ENCODE measurements at regions not wholly inside any gene's neighbourhood (a gene's known extent, or its start where the extent isn't known, plus 50 kb on each side); places are given as distances from the start of the nearest gene placed in this dataset.

- peaks cover 8% of the 10 kb centered on the region for H3K27me3 Mint-ChIP-seq
- H3K27ac Mint-ChIP-seq = no peak overlapping the region
- H3K9me3 Mint-ChIP-seq = no peaks in the 10 kb centered on the region
- H3K4me1 Mint-ChIP-seq = no peaks in the 10 kb centered on the region
- no peak for DNase-seq
- ATAC-seq = no peak
- H3K4me3 Mint-ChIP-seq = no peak overlapping the region
These were observed 320.9 kb upstream of the C1orf87 start for GRCh38 chr1:60394436-60394835.

DNA sequence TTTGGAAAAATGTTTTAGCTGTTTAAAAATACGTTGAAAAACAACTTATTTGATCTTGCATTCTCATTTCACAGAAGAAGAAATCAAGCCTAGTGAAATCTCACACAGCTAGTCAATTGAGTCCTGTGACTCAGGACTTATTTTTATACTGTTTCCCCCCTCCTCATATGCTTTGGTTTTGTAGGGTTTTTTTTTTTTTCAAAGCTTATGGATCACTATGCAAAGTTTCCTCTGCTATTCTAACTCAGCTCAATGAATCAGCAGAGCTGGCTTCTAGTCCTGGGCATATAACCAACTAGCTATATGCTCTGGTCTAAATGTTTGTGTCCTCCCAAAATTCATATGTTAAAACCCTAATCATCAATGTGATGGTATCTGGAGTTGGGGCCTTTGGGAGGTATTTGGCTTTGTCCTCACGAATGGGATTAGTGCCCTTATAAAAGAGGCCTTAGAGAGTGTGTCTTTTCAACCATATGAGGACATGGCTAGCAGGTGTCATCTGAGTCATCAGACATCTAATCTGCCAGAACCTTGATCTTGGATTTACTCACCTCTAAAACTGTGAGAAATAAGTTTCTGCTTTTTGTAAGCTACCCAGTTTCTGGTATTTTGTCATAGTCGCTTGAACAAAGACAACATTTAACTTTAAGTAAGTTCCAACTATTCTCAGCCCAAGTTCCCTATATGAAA lies 317.2 kb upstream of the C1orf87 start:
- no peak overlapping the region for H3K4me3 Mint-ChIP-seq
- DNase-seq = no peak

GRCh38 chr1:60388092-60388987 lies 314.8 kb upstream of the C1orf87 start:
- peaks cover 8% of the 10 kb centered on the region for H3K27me3 Mint-ChIP-seq
- H3K9me3 Mint-ChIP-seq = peaks cover 0 to 7% of the 10 kb centered on the region in 2 donors
- ATAC-seq (no peak), DNase-seq (no peak)
- no peaks in the 10 kb centered on the region for H3K4me1 Mint-ChIP-seq
- H3K27ac Mint-ChIP-seq = no peak overlapping the region
- no peak overlapping the region for H3K4me3 Mint-ChIP-seq

More for the DNA sequence above, 317.2 kb upstream of the C1orf87 start:
- Mint-ChIP-seq H3K4me1 (no peaks in the 10 kb centered on the region), H3K9me3 (no peaks in the 10 kb centered on the region), H3K27ac (no peak overlapping the region), H3K27me3 (peaks cover 8% of the 10 kb centered on the region)
- no peak for ATAC-seq

DNA sequence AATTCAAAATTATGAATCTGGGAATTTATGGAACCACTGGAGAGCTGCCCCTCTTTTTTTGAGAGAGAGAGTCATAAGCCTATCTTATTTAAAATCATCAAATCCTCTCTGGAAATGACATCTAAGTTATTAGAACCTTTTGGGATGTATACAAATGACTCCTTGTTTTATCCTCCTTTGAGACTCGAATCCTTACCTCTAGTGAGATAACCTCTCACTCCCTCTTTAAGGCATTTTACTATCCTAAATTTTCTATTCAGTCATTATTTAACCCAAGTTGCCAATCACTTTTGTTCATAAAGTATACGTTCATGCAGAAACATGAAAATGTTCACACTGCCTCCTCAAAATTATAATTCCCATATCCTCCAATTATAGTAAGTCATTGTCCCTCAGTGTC lies 313.6 kb upstream of the C1orf87 start:
- H3K27me3 Mint-ChIP-seq = peaks cover 5% of the 10 kb centered on the region
- DNase-seq = no peak
- peaks cover 0 to 7% of the 10 kb centered on the region in 2 donors for H3K9me3 Mint-ChIP-seq
- no peaks in the 10 kb centered on the region for H3K4me1 Mint-ChIP-seq
- H3K27ac Mint-ChIP-seq = no peak overlapping the region
- H3K4me3 Mint-ChIP-seq = no peak overlapping the region
- no peak for ATAC-seq

GRCh38 chr1:60386249-60386648 lies 312.7 kb upstream of the C1orf87 start:
- Mint-ChIP-seq H3K4me3 (no peak overlapping the region), H3K9me3 (peaks cover 0 to 7% of the 10 kb centered on the region in 2 donors), H3K27ac (no peak overlapping the region), H3K27me3 (no peaks in the 10 kb centered on the region), H3K4me1 (no peaks in the 10 kb centered on the region)
- DNase-seq (no peak), ATAC-seq (no peak)

GRCh38 chr1:60376196-60376595 lies 302.6 kb upstream of the C1orf87 start:
- Mint-ChIP-seq H3K27ac (no peak overlapping the region), H3K4me3 (no peak overlapping the region), H3K27me3 (no peaks in the 10 kb centered on the region), H3K9me3 (peaks cover 9 to 11% of the 10 kb centered on the region in 2 donors), H3K4me1 (no peaks in the 10 kb centered on the region)
- no peak for ATAC-seq
- DNase-seq = no peak

GRCh38 chr1:60374537-60374936 lies 301.0 kb upstream of the C1orf87 start:
- no peak for ATAC-seq
- H3K4me1 Mint-ChIP-seq = no peaks in the 10 kb centered on the region
- H3K4me3 Mint-ChIP-seq = no peak overlapping the region
- peaks cover 11 to 17% of the 10 kb centered on the region in 2 donors for H3K9me3 Mint-ChIP-seq
- H3K27me3 Mint-ChIP-seq = no peaks in the 10 kb centered on the region
- DNase-seq = no peak
- H3K27ac Mint-ChIP-seq = no peak overlapping the region

DNA sequence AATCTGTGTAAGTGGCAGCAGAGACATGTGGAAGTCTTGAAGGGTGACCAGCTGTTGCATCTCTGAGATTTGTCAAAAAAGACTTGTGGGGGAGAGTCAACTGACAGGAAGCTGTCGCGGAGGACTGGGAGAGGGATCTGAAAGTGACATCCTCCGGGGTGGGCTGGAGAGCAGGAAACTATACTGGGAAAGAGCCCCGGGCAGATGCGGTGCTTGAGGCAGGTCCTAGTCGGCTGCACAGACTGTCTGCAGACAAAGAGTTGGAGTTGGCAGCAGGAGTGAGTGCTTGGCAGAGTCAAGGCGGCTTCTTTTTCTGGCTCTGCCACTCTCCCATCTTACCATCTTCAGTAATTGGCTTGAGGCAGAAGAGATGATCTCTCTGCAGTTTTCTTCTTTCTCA lies 294.0 kb upstream of the C1orf87 start:
- ATAC-seq (no peak), DNase-seq (no peak)
- Mint-ChIP-seq H3K4me1 (no peaks in the 10 kb centered on the region), H3K27me3 (peaks cover 8% of the 10 kb centered on the region), H3K27ac (no peak overlapping the region), H3K9me3 (peaks cover 0 to 13% of the 10 kb centered on the region in 2 donors), H3K4me3 (no peak overlapping the region)

DNA sequence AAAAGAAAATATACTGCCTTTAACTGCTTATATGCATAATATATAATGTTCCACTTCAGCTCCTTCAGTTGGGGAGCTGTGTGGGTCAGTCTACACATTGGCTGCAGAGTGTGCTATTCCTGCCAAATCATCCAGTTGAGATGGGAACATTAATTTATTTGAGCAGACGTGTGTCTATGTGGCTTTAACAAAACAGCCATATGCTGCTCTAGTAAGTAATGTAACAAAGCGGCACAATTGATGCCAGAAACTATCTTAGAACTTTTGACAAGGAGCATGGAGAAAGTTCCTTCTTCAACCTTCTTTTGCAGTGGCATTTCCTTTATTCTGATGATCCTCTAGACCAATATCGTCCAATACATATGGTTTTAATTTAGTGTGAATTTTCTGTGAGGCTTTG lies 285.9 kb upstream of the C1orf87 start:
- H3K4me1 Mint-ChIP-seq = no peaks in the 10 kb centered on the region
- no peak for DNase-seq
- ATAC-seq = no peak
- H3K27ac Mint-ChIP-seq = no peak overlapping the region
- no peak overlapping the region for H3K4me3 Mint-ChIP-seq
- H3K9me3 Mint-ChIP-seq = no peaks in the 10 kb centered on the region
- H3K27me3 Mint-ChIP-seq = no peaks in the 10 kb centered on the region

- ATAC-seq (no peak), DNase-seq (no peak)
- Mint-ChIP-seq H3K27ac (no peak overlapping the region), H3K27me3 (no peaks in the 10 kb centered on the region), H3K9me3 (no peaks in the 10 kb centered on the region), H3K4me3 (no peak overlapping the region), H3K4me1 (no peaks in the 10 kb centered on the region)
These were observed 277.0 kb upstream of the C1orf87 start for GRCh38 chr1:60350531-60350930.

DNA sequence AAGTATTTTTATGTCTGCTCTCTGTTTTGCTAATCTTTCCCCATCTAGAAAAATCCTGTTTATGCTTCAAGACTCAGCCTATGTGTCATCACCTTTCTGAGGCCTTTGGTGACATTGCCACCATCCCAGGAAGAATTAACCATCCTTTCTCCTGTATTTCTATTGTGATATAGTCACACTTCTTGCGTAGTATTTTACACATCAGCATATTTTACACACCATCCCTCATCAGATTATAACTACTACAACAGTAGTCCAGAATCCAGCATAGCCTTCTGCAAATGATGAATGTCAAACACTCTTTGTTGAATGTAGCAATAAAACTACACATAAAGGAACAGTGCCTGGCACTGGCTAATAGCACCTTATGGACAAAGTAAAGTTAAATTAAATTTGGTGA lies 275.3 kb upstream of the C1orf87 start:
- no peaks in the 10 kb centered on the region for H3K9me3 Mint-ChIP-seq
- H3K27me3 Mint-ChIP-seq = no peaks in the 10 kb centered on the region
- ATAC-seq (no peak), DNase-seq (no peak)
- no peak overlapping the region for H3K27ac Mint-ChIP-seq
- H3K4me3 Mint-ChIP-seq = no peak overlapping the region
- H3K4me1 Mint-ChIP-seq = no peaks in the 10 kb centered on the region

GRCh38 chr1:60345621-60346020 lies 272.1 kb upstream of the C1orf87 start:
- no peaks in the 10 kb centered on the region for H3K9me3 Mint-ChIP-seq
- ATAC-seq (no peak), DNase-seq (no peak)
- H3K27me3 Mint-ChIP-seq = no peaks in the 10 kb centered on the region
- H3K4me3 Mint-ChIP-seq = no peak overlapping the region
- H3K27ac Mint-ChIP-seq = no peak overlapping the region
- no peaks in the 10 kb centered on the region for H3K4me1 Mint-ChIP-seq

- no peaks in the 10 kb centered on the region for H3K27me3 Mint-ChIP-seq
- H3K9me3 Mint-ChIP-seq = no peaks in the 10 kb centered on the region
- no peak for DNase-seq
- no peak for ATAC-seq
- no peak overlapping the region for H3K27ac Mint-ChIP-seq
- H3K4me1 Mint-ChIP-seq = no peaks in the 10 kb centered on the region
- H3K4me3 Mint-ChIP-seq = no peak overlapping the region
These were observed 271.5 kb upstream of the C1orf87 start for GRCh38 chr1:60345049-60345448.

DNA sequence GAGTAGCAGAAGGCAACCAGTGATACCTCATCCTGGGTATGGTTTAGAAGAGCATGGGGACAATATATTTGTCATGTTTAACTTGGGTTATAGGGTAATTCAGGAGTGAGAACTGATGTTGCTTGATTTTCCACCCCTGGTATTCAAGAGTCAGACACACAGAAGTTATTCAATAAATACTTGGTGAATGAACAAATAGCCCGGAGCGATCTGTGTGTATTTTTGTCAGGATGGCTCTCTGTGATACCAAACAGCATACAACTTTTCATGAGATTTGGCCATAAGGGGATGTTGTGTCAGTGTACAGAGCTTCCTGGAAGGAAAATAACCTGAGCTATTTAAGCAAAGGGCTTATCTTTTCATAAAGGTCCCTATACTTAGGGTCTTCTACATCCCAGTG lies 270.2 kb upstream of the C1orf87 start:
- no peak for ATAC-seq
- Mint-ChIP-seq H3K27ac (no peak overlapping the region), H3K4me1 (no peaks in the 10 kb centered on the region), H3K9me3 (no peaks in the 10 kb centered on the region), H3K4me3 (no peak overlapping the region), H3K27me3 (no peaks in the 10 kb centered on the region)
- no peak for DNase-seq

GRCh38 chr1:60342569-60342968 lies 269.0 kb upstream of the C1orf87 start:
- Mint-ChIP-seq H3K27me3 (no peaks in the 10 kb centered on the region), H3K27ac (no peak overlapping the region), H3K9me3 (no peaks in the 10 kb centered on the region)

DNA sequence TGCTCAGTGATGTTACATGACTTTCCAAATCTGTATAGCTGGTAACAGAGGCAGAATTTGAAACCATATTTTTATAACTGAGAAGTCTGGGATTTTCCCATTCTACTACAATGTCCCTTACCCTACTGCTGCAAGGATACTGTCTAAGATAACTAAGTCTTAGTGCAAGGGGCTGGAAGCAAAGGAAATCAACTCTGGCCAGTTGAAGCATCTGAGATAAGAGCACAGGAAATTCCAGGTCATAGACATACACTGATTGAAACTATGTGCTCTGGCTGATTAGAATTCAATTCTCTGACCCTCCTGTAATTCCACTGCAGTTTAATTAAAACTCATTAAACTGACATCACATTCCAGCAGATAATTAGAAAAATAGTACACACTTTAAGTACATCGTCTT lies 267.7 kb upstream of the C1orf87 start:
- no peaks in the 10 kb centered on the region for H3K27me3 Mint-ChIP-seq
- DNase-seq (no peak), ATAC-seq (no peak)
- H3K4me1 Mint-ChIP-seq = no peaks in the 10 kb centered on the region
- no peak overlapping the region for H3K27ac Mint-ChIP-seq
- H3K4me3 Mint-ChIP-seq = no peak overlapping the region
- H3K9me3 Mint-ChIP-seq = no peaks in the 10 kb centered on the region

More at GRCh38 chr1:60342569-60342968, 269.0 kb upstream of the C1orf87 start:
- ATAC-seq = no peak
- DNase-seq = no peak
- Mint-ChIP-seq H3K4me3 (no peak overlapping the region), H3K4me1 (no peaks in the 10 kb centered on the region)

All from stimulated activated naive CD8-positive, alpha-beta T cell treated with anti-CD3 and anti-CD28 coated beads, Interleukin-15, amount 100 ng/mL, for 72 hours (primary cell).